Loucy (cell line): ENCODE measurements at regions not wholly inside any gene's neighbourhood (a gene's known extent, or its start where the extent isn't known, plus 50 kb on each side); places are given as distances from the start of the nearest gene placed in this dataset.

ENCODE experiments used
- H2AFZ ChIP-seq: fragments of 200-600 bp; sonication (generic); 2 replicates; pipeline ENCODE4 v1.6.0; 2016; ENCODE audit warnings: antibody characterized with exemption, mild to moderate bottlenecking, low read length, moderate library complexity
- H3F3A ChIP-seq: fragments of 200-600 bp; 2 replicates; pipeline ENCODE4 v1.6.0; 2016; ENCODE audit warnings: antibody characterized with exemption, low read depth, mild to moderate bottlenecking
- H3K27me3 ChIP-seq: fragments of 200-600 bp; sonication (generic); 2 replicates; pipeline ENCODE4 v1.6.1; 2014; ENCODE audit warnings: low read length, mild to moderate bottlenecking; ENCODE audit not compliant: insufficient read depth, poor library complexity, severe bottlenecking
- H3K36me3 ChIP-seq: fragments of 200-600 bp; sonication (generic); 2 replicates; pipeline ENCODE4 v1.6.1; 2016; ENCODE audit warnings: low read length; ENCODE audit not compliant: insufficient read depth
- H3K4me1 ChIP-seq: fragments of 200-600 bp; sonication (generic); 2 replicates; pipeline ENCODE4 v1.5.1; 2014; ENCODE audit warnings: low read length, mild to moderate bottlenecking; ENCODE audit not compliant: insufficient read depth, poor library complexity, severe bottlenecking
- H3K4me2 ChIP-seq: fragments of 200-600 bp; sonication (generic); 2 replicates; pipeline ENCODE4 v1.6.0; 2014; ENCODE audit warnings: antibody characterized with exemption, low read length, low read depth, mild to moderate bottlenecking; ENCODE audit not compliant: poor library complexity, severe bottlenecking
- H3K4me3 ChIP-seq: fragments of 200-600 bp; sonication (generic); 2 replicates; pipeline ENCODE4 v1.5.1; 2014; ENCODE audit warnings: low read length, mild to moderate bottlenecking, mixed read lengths; ENCODE audit not compliant: poor library complexity, severe bottlenecking
- H3K79me2 ChIP-seq: fragments of 200-600 bp; sonication (generic); 2 replicates; pipeline ENCODE4 v1.6.1; 2014; ENCODE audit warnings: low read length; ENCODE audit not compliant: insufficient read depth
- H3K9ac ChIP-seq: fragments of 200-600 bp; sonication (generic); 2 replicates; pipeline ENCODE4 v1.6.0; 2014; ENCODE audit warnings: mild to moderate bottlenecking, low read depth, low read length, moderate library complexity; ENCODE audit not compliant: poor library complexity, severe bottlenecking
- H3K9me2 ChIP-seq: fragments of 200-600 bp; sonication (generic); replicated peaks from 2 replicates; pipeline ENCODE4 v1.6.1; 2016; ENCODE audit warnings: low read depth, low read length, mixed read lengths
- H3K9me3 ChIP-seq: fragments of 200-600 bp; sonication (generic); 2 replicates; pipeline ENCODE4 v1.6.1; 2014; ENCODE audit warnings: mild to moderate bottlenecking, antibody characterized with exemption, low read length, low read depth; ENCODE audit not compliant: insufficient read depth
- H4K20me1 ChIP-seq: fragments of 200-600 bp; sonication (generic); 2 replicates; pipeline ENCODE4 v1.6.0; 2014; ENCODE audit warnings: antibody characterized with exemption, low read length, mild to moderate bottlenecking; ENCODE audit not compliant: insufficient read depth, poor library complexity, severe bottlenecking
- CTCF ChIP-seq: fragments of 200-600 bp; sonication (generic); conservative IDR thresholded peaks from 2 replicates; pipeline ENCODE4 v1.5.1; 2014; ENCODE audit warnings: mild to moderate bottlenecking, antibody characterized with exemption, low read length
- EZH2phosphoT487 ChIP-seq: fragments of 200-600 bp; IDR thresholded peaks from 2 replicates; pipeline ENCODE4 v1.6.1; 2018; ENCODE audit warnings: antibody characterized with exemption, mild to moderate bottlenecking, moderate library complexity, borderline replicate concordance

- no peaks in the 10 kb centered on the region for H3K9me2 ChIP-seq
- H3K4me1 ChIP-seq: peaks cover 57% of the 10 kb centered on the region
- no peaks in the 10 kb centered on the region for H3K27me3 ChIP-seq
Observed at GRCh38 chr16:87233928-87234327, 83.3 kb downstream of the C16orf95 start.

GRCh38 chr16:87234601-87235000, 82.6 kb downstream of the C16orf95 start:
- Histone ChIP-seq H3K27me3 (no peaks in the 10 kb centered on the region), H4K20me1 (no peaks in the 10 kb centered on the region), H3K9ac (peak overlapping the region; percentile 73), H3K4me2 (peak overlapping the region; percentile 12), H3K4me1 (peaks cover 57% of the 10 kb centered on the region), H3F3A (no peaks in the 10 kb centered on the region), H2AFZ (no peak overlapping the region), H3K4me3 (no peak overlapping the region), H3K79me2 (no peaks in the 10 kb centered on the region), H3K9me2 (no peaks in the 10 kb centered on the region), H3K36me3 (no peaks in the 10 kb centered on the region), H3K9me3 (no peaks in the 10 kb centered on the region; the same call in 1 of the 2 replicates)
- TF ChIP-seq CTCF (no peak), EZH2phosphoT487 (no peak)

More at GRCh38 chr16:87233928-87234327, 83.3 kb downstream of the C16orf95 start:
- Histone ChIP-seq H3K4me3 (no peak overlapping the region), H4K20me1 (no peaks in the 10 kb centered on the region), H3K79me2 (no peaks in the 10 kb centered on the region), H3K4me2 (peak overlapping the region; percentile 33), H3K9ac (peak overlapping the region; percentile 73), H2AFZ (no peak overlapping the region), H3F3A (no peaks in the 10 kb centered on the region), H3K36me3 (no peaks in the 10 kb centered on the region), H3K9me3 (no peaks in the 10 kb centered on the region; the same call in 1 of the 2 replicates)
- no peak for TF ChIP-seq EZH2phosphoT487
- peak; percentile 49 for TF ChIP-seq CTCF

GRCh38 chr16:87235810-87236515, 81.2 kb downstream of the C16orf95 start:
- no peaks in the 10 kb centered on the region; the same call in 1 of the 2 replicates for H3K9me3 ChIP-seq
- no peaks in the 10 kb centered on the region for H3K36me3 ChIP-seq
- H3K9ac ChIP-seq: peak overlapping the region; percentile 73
- no peaks in the 10 kb centered on the region for H3K79me2 ChIP-seq
- H4K20me1 ChIP-seq: no peaks in the 10 kb centered on the region
- no peaks in the 10 kb centered on the region for H3F3A ChIP-seq
- H2AFZ ChIP-seq: peak overlapping the region; percentile 76
- no peaks in the 10 kb centered on the region for H3K9me2 ChIP-seq
- H3K4me3 ChIP-seq: peak overlapping the region; percentile 64
- TF ChIP-seq CTCF (peak; percentile 48), EZH2phosphoT487 (no peak)
- H3K27me3 ChIP-seq: no peaks in the 10 kb centered on the region
- peaks cover 57% of the 10 kb centered on the region for H3K4me1 ChIP-seq
- peak overlapping the region; percentile 84 for H3K4me2 ChIP-seq
